Esophagus squamous epithelium (tissue), 5 donors: ENCODE measurements at regions not wholly inside any gene's neighbourhood (a gene's known extent, or its start where the extent isn't known, plus 50 kb on each side); places are given as distances from the start of the nearest gene placed in this dataset.

Experiments used
- DNase-seq: peaks from one replicate; lab custom pipeline; 2025; lab: John Stamatoyannopoulos, UW
- H3K27ac ChIP-seq, 4 donors: fragments of 200-600 bp; sonication (generic); one replicate each; pipeline ENCODE4 v1.5.1; 2016 to 2019; ENCODE audit warnings: mild to moderate bottlenecking in 1 of 4
- H3K27me3 ChIP-seq, 4 donors: fragments of 200-600 bp; sonication (generic); 1 replicate in 3 of 4; 2 replicates in 1 of 4; pipeline versions ENCODE4 v1.5.1 to v1.6.0; 2017 to 2021; ENCODE audit warnings: antibody characterized with exemption in 1 of 4
- H3K36me3 ChIP-seq, 3 donors: fragments of 200-600 bp; sonication (generic); one replicate each; pipeline ENCODE4 v1.5.1; 2016 to 2019
- H3K4me1 ChIP-seq, 3 donors: fragments of 200-600 bp; sonication (generic); one replicate each; pipeline ENCODE4 v1.5.1; 2017 to 2019
- H3K4me3 ChIP-seq, 4 donors: fragments of 200-600 bp; sonication (generic); 1 replicate in 3 of 4; 2 replicates in 1 of 4; pipeline ENCODE4 v1.5.1; 2016 to 2019; ENCODE audit warnings: mild to moderate bottlenecking in 2 of 4, moderate library complexity in 1 of 4
- H3K9me3 ChIP-seq, 3 donors: fragments of 200-600 bp; sonication (generic); one replicate each; pipeline ENCODE4 v1.5.1; 2016 to 2019
- CTCF ChIP-seq, 6 experiments: fragments of 450-650 bp in 4 of 6; fragments of 200-600 bp in 2 of 6; sonication (generic) in 2 of 6; IDR thresholded peaks; one replicate each; pipeline ENCODE4 v1.5.1; 2016 to 2019; ENCODE audit warnings: antibody characterized with exemption in 6 of 6, mild to moderate bottlenecking in 4 of 6, moderate library complexity in 4 of 6
- POLR2A ChIP-seq, 4 donors: fragments of 450-650 bp; IDR thresholded peaks; one replicate each; pipeline ENCODE4 v1.6.1; 2017; ENCODE audit warnings: antibody characterized with exemption in 4 of 4, mild to moderate bottlenecking in 4 of 4, moderate library complexity in 3 of 4
- WGBS, 2 donors: methylation state at CpG; one replicate each; pipeline ENCODE4 v1.1.5; 2018; 5-methylcytosine and 5-hydroxymethylcytosine counted together
- intact Hi-C: fragments of 100-400 bp; cut with DNase I; formaldehyde crosslinking; loops from one replicate; pipeline ENCODE4 v1.15.0; 2022
- donor health status: DM: yes; HTN: yes; CAD: no.

GRCh38 chr5:130874861-130875417 lies 290.1 kb downstream of the HINT1 start:
- intact Hi-C loops = no loop called here
- Histone ChIP-seq H3K9me3 (no peaks in the 10 kb centered on the region), H3K27me3 (no peaks in the 10 kb centered on the region), H3K36me3 (no peaks in the 10 kb centered on the region), H3K4me3 (no peak overlapping the region), H3K4me1 (no peaks in the 10 kb centered on the region), H3K27ac (no peak overlapping the region)
- WGBS, 2 donors = 62 to 100% methylated on average over 1 of the region's 1 CpG
- DNase-seq = no peak
- TF ChIP-seq CTCF (IDR thresholded peaks at IDR 0.05) = no peak

- no peaks in the 10 kb centered on the region for H3K36me3 ChIP-seq
- WGBS, 2 donors = 57 to 60% methylated on average over 5 to 7 of the region's 7 CpGs
- intact Hi-C loops = no loop called here
- no peak overlapping the region for H3K4me3 ChIP-seq
- no peaks in the 10 kb centered on the region for H3K4me1 ChIP-seq
- H3K27ac ChIP-seq = peak overlapping the region in 1 of 4 donors; percentile 33
- no peak for DNase-seq
- TF ChIP-seq POLR2A (IDR thresholded peaks at IDR 0.05) (no peak), CTCF (IDR thresholded peaks at IDR 0.05) (peak; percentile 15 to 61 (median 50))
- H3K9me3 ChIP-seq = no peaks in the 10 kb centered on the region
- H3K27me3 ChIP-seq = no peaks in the 10 kb centered on the region
Observed at GRCh38 chr5:130871346-130872086, 293.5 kb downstream of the HINT1 start.

GRCh38 chr5:130870691-130871090 lies 294.4 kb downstream of the HINT1 start:
- H3K4me3 ChIP-seq = no peak overlapping the region
- no peak for DNase-seq
- intact Hi-C loops = no loop called here
- H3K27ac ChIP-seq = peak overlapping the region in 1 of 4 donors; percentile 33
- WGBS, 2 donors = 63 to 68% methylated on average over 2 of the region's 2 CpGs
- H3K9me3 ChIP-seq = no peaks in the 10 kb centered on the region
- no peaks in the 10 kb centered on the region for H3K36me3 ChIP-seq
- H3K27me3 ChIP-seq = no peaks in the 10 kb centered on the region
- no peaks in the 10 kb centered on the region for H3K4me1 ChIP-seq
- TF ChIP-seq POLR2A (IDR thresholded peaks at IDR 0.05) (no peak), CTCF (IDR thresholded peaks at IDR 0.05) (no peak)

- DNase-seq = no peak
- WGBS, 2 donors = 39 to 44% methylated on average over 1 of the region's 1 CpG
- intact Hi-C loops = no loop called here
Observed at GRCh38 chr5:130868186-130868840, 296.7 kb downstream of the HINT1 start.

More at GRCh38 chr5:130868186-130868840, 296.7 kb downstream of the HINT1 start:
- Histone ChIP-seq H3K27ac (no peak overlapping the region), H3K4me3 (no peak overlapping the region), H3K36me3 (no peaks in the 10 kb centered on the region), H3K9me3 (no peaks in the 10 kb centered on the region), H3K27me3 (no peaks in the 10 kb centered on the region), H3K4me1 (no peaks in the 10 kb centered on the region)
- TF ChIP-seq POLR2A (IDR thresholded peaks at IDR 0.05) = no peak
- no peak for TF ChIP-seq CTCF (IDR thresholded peaks at IDR 0.05)
